SK-N-MC (cell line): ENCODE measurements at regions not wholly inside any gene's neighbourhood (a gene's known extent, or its start where the extent isn't known, plus 50 kb on each side); places are given as distances from the start of the nearest gene placed in this dataset.

Experiments used
- EZH2 ChIP-seq: fragments of 200-600 bp; sonication (generic); IDR thresholded peaks from one replicate; pipeline ENCODE4 v1.6.1; 2017; ENCODE audit warnings: antibody characterized with exemption
- POLR2AphosphoS5 ChIP-seq: IDR thresholded peaks from 2 replicates; pipeline ENCODE4 v1.6.1; 2012; ENCODE audit warnings: mild to moderate bottlenecking, low read depth, low read length, borderline replicate concordance

DNA sequence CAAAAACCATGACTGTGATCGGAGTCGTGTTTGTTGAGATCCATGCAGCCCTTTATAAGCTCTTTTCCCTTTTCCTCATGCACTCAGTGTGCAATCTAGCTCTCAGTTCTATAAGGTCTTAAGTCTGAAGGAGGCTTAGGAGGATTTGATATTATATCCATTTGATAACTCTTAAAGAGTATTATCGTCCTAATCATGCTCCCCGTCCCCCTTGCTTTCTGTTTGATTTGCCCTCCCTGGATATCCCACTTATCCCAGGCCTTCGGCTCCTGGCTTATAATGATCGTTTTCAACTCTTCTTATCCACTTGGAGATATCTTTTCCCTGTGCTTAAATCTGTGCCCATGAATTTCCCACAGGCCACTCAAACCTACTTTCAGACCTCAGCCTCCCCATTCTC is 1917.7 kb upstream of the PIK3C3 start:
- TF ChIP-seq EZH2, result no peak
- TF ChIP-seq POLR2AphosphoS5, result no peak
